HepG2 (cell line): ENCODE measurements at regions not wholly inside any gene's neighbourhood (a gene's known extent, or its start where the extent isn't known, plus 50 kb on each side); places are given as distances from the start of the nearest gene placed in this dataset.

ENCODE experiments used
- ATAC-seq: fragments of 200-7000 bp; cut with Tn5 transposase; 3 replicates; pipeline ENCODE4 v1.9.1; 2020; ENCODE audit warnings: mild to moderate bottlenecking, moderate library complexity
- BruUV-seq: library from RNA; stranded (reverse); fragments of 400-500 nt; replicated peaks from 2 replicates; lab custom pipeline; 2021; lab: Mats Ljungman, UMichigan
- CTCF ChIA-PET: fragments of 300-600 bp; formaldehyde crosslinking; extraction: SDS; loops from one replicate; lab custom pipeline; 2021; ENCODE audit warnings: low total read pairs, inconsistent platforms, low intra/inter-chr PET ratio; lab: Yijun Ruan, JAX
- POLR2A ChIA-PET: fragments of 350-600 bp; sonication (Branson Sonifier 250); formaldehyde crosslinking; loops from one replicate; lab custom pipeline; 2020; ENCODE audit warnings: antibody characterized with exemption, inconsistent platforms; lab: Yijun Ruan, JAX
- DNase-seq: peaks from one replicate; pipeline ENCODE4 v3.0.0-alpha.2; 2015; ENCODE audit warnings: low spot score
- FAIRE-seq: peaks from 3 replicates; lab custom pipeline; 2011; peaks lifted over from hg19 to GRCh38; lab: Jason Lieb, UNC
- H2AFZ ChIP-seq: one replicate; pipeline ENCODE4 v1.6.1; 2011; ENCODE audit warnings: low read length, inconsistent platforms
- H3K27ac ChIP-seq: fragments of 300-600 bp; 3 replicates; pipeline ENCODE4 v1.8.0; 2011; ENCODE audit warnings: mixed run types, mild to moderate bottlenecking, mixed read lengths, low read length, inconsistent platforms; ENCODE audit not compliant: insufficient read depth; ENCODE audit errors: extremely low read length
- H3K27me3 ChIP-seq, 2 experiments: fragments of 200-600 bp in 1 of 2; 2 replicates in 1 of 2; 3 replicates in 1 of 2; pipeline versions ENCODE4 v1.6.0 to v1.8.0; 2011; ENCODE audit warnings: low read length in 2 of 2, mild to moderate bottlenecking in 2 of 2, moderate library complexity in 2 of 2, inconsistent platforms in 1 of 2; ENCODE audit not compliant: insufficient read depth in 2 of 2, control insufficient read depth in 1 of 2
- H3K36me3 ChIP-seq, 2 experiments: fragments of 200-600 bp in 1 of 2; replicated peaks in 1 of 2; 2 replicates in 1 of 2; 3 replicates in 1 of 2; pipeline versions ENCODE4 v1.5.1 to v1.8.0; 2011; ENCODE audit warnings: low read length in 2 of 2, inconsistent platforms in 1 of 2; ENCODE audit not compliant: insufficient read depth in 2 of 2, control insufficient read depth in 1 of 2
- H3K4me1 ChIP-seq: 2 replicates; pipeline ENCODE4 v1.5.1; 2012; ENCODE audit warnings: low read length, inconsistent platforms; ENCODE audit not compliant: insufficient read depth
- H3K4me2 ChIP-seq: 2 replicates; pipeline ENCODE4 v1.6.0; 2011; ENCODE audit warnings: low read depth, low read length, inconsistent platforms
- H3K4me3 ChIP-seq, 3 experiments: fragments of 200-600 bp in 1 of 3; sonication (generic), shearing (Covaris generic) in 1 of 3; replicated peaks in 1 of 3; 2 replicates each; pipeline ENCODE4 v1.5.1; 2011 to 2016; ENCODE audit warnings: low read length in 3 of 3, inconsistent platforms in 2 of 3, low read depth in 2 of 3, mild to moderate bottlenecking in 2 of 3, control low read depth in 1 of 3, mixed read lengths in 1 of 3; ENCODE audit not compliant: insufficient read depth in 1 of 3
- H3K79me2 ChIP-seq: one replicate; pipeline ENCODE4 v1.6.1; 2011; ENCODE audit warnings: low read length, inconsistent platforms; ENCODE audit not compliant: insufficient read depth
- H3K9ac ChIP-seq: 2 replicates; pipeline ENCODE4 v1.6.0; 2011; ENCODE audit warnings: mild to moderate bottlenecking, low read depth, low read length, inconsistent platforms; ENCODE audit not compliant: insufficient read depth
- H3K9me3 ChIP-seq: 2 replicates; pipeline ENCODE4 v1.5.1; 2012; ENCODE audit warnings: mild to moderate bottlenecking, low read length
- H4K20me1 ChIP-seq: 2 replicates; pipeline ENCODE4 v1.6.0; 2011; ENCODE audit warnings: inconsistent platforms, mild to moderate bottlenecking, low read length, moderate library complexity; ENCODE audit not compliant: insufficient read depth
- ARID3A ChIP-seq: IDR thresholded peaks from 2 replicates; pipeline ENCODE4 v1.6.1; 2012; ENCODE audit warnings: low read depth, low read length, improper control_type of control experiment
- ATF7 ChIP-seq, 2 experiments: fragments of 450-650 bp in 1 of 2; sonication (generic) in 1 of 2; formaldehyde crosslinking in 1 of 2; IDR thresholded peaks; 2 replicates each; pipeline versions ENCODE4 v1.4.0 to v1.6.1; 2016 to 2020; ENCODE audit warnings: antibody characterized with exemption in 1 of 2, mild to moderate bottlenecking in 1 of 2, missing genetic modification reagents in 1 of 2
- HDAC6 ChIP-seq: fragments of 200-600 bp; sonication (generic); IDR thresholded peaks from 2 replicates; pipeline ENCODE4 v1.7.0; 2017; ENCODE audit warnings: mild to moderate bottlenecking, antibody characterized with exemption, low read length, low read depth
- HOMEZ ChIP-seq: IDR thresholded peaks from 2 replicates; pipeline ENCODE4 v1.6.1; 2016; ENCODE audit warnings: low read depth
- MED13 ChIP-seq: sonication (generic); formaldehyde crosslinking; IDR thresholded peaks from 2 replicates; pipeline ENCODE4 v1.5.0; 2020; ENCODE audit warnings: missing genetic modification reagents
- MEIS1 ChIP-seq: sonication (generic); formaldehyde crosslinking; IDR thresholded peaks from 2 replicates; pipeline ENCODE4 v1.9.0; 2021; ENCODE audit warnings: mild to moderate bottlenecking, missing genetic modification reagents, moderate library complexity, borderline replicate concordance
- TFDP1 ChIP-seq: IDR thresholded peaks from 2 replicates; pipeline ENCODE4 v1.6.1; 2016; ENCODE audit warnings: missing compliant biosample characterization, missing genetic modification reagents, borderline replicate concordance
- ZFY ChIP-seq: sonication (generic); formaldehyde crosslinking; IDR thresholded peaks from 2 replicates; pipeline ENCODE4 v1.4.0; 2020; ENCODE audit warnings: missing genetic modification reagents
- ZNF205 ChIP-seq: IDR thresholded peaks from 2 replicates; pipeline ENCODE4 v1.6.1; 2018; ENCODE audit warnings: missing biosample characterization, missing genetic modification reagents
- WGBS: methylation state at CpG from one replicate; pipeline ENCODE4 v1.1.6; 2017; ENCODE audit warnings: low lambda C conversion rate; 5-methylcytosine and 5-hydroxymethylcytosine counted together
- in situ Hi-C: cut with HindIII; loops from 2 replicates; pipeline ENCODE4 v1.10.0; 2017; ENCODE audit warnings: low pct_unique_long_range_greater_than_20kb; ENCODE audit not compliant: extremely low pct_ligation_motif_present
- intact Hi-C: fragments of 100-400 bp; cut with micrococcal nuclease; formaldehyde crosslinking; loops from one replicate; pipeline ENCODE4 v1.10.0; 2022; ENCODE audit not compliant: unreplicated experiment
- TF ChIP-seq, protein P1 (sequence below): sonication (generic); formaldehyde crosslinking; IDR thresholded peaks from one replicate; pipeline ENCODE4 v1.5.1; 2020; ENCODE audit warnings: mild to moderate bottlenecking, missing genetic modification reagents; ENCODE audit errors: not compliant biosample characterization
- TF ChIP-seq, protein P2 (sequence below): sonication (generic); formaldehyde crosslinking; IDR thresholded peaks from 2 replicates; pipeline ENCODE4 v1.4.0; 2020; ENCODE audit warnings: missing genetic modification reagents; ENCODE audit errors: not compliant biosample characterization

DNA sequence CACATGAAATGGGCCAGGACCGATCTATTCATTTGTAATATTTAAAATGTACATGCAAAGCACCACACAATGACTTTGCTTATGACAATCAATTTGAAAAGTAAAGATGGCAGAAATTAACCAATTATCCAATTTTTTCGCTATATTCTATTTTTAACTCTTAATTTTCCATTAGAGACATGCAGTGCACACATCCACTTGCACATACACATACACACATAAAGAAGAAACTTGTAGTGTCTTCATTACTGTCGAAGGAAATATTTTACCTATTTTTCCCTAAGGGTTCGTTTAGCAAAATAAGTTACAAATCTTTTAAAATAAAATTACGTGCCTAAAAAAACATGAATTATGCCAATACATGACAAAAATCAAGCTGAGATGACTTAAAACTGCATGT, 194.3 kb upstream of the MDFIC2 start:
- WGBS, result 10% methylated on average over 5 of the region's 5 CpGs
- BruUV-seq, result no TSS peak
- Histone ChIP-seq H3K4me1 (no peaks in the 10 kb centered on the region), H3K9me3 (no peaks in the 10 kb centered on the region), H3K4me3 (no peak overlapping the region), H3K36me3 (no peaks in the 10 kb centered on the region), H3K9ac (no peak overlapping the region), H2AFZ (no peak overlapping the region), H3K79me2 (no peaks in the 10 kb centered on the region), H4K20me1 (no peaks in the 10 kb centered on the region), H3K27ac (no peak overlapping the region), H3K27me3 (no peaks in the 10 kb centered on the region), H3K4me2 (no peak overlapping the region)
- FAIRE-seq, result no peak
- intact Hi-C loops, result no loop called here
- ChIA-PET CTCF (no interaction called here), POLR2A (no interaction called here)
- no peak for ATAC-seq
- DNase-seq, result no peak
- in situ Hi-C loops, result no loop called here
- no peak for TF ChIP-seq HDAC6
- TF ChIP-seq MEIS1 (CRISPR knock-in tag), result no peak
- TF ChIP-seq ZNF205 (CRISPR knock-in tag), result no peak
- TF ChIP-seq MED13, result no peak
- no peak for TF ChIP-seq TFDP1 (CRISPR knock-in tag)
- TF ChIP-seq, protein P1, sequence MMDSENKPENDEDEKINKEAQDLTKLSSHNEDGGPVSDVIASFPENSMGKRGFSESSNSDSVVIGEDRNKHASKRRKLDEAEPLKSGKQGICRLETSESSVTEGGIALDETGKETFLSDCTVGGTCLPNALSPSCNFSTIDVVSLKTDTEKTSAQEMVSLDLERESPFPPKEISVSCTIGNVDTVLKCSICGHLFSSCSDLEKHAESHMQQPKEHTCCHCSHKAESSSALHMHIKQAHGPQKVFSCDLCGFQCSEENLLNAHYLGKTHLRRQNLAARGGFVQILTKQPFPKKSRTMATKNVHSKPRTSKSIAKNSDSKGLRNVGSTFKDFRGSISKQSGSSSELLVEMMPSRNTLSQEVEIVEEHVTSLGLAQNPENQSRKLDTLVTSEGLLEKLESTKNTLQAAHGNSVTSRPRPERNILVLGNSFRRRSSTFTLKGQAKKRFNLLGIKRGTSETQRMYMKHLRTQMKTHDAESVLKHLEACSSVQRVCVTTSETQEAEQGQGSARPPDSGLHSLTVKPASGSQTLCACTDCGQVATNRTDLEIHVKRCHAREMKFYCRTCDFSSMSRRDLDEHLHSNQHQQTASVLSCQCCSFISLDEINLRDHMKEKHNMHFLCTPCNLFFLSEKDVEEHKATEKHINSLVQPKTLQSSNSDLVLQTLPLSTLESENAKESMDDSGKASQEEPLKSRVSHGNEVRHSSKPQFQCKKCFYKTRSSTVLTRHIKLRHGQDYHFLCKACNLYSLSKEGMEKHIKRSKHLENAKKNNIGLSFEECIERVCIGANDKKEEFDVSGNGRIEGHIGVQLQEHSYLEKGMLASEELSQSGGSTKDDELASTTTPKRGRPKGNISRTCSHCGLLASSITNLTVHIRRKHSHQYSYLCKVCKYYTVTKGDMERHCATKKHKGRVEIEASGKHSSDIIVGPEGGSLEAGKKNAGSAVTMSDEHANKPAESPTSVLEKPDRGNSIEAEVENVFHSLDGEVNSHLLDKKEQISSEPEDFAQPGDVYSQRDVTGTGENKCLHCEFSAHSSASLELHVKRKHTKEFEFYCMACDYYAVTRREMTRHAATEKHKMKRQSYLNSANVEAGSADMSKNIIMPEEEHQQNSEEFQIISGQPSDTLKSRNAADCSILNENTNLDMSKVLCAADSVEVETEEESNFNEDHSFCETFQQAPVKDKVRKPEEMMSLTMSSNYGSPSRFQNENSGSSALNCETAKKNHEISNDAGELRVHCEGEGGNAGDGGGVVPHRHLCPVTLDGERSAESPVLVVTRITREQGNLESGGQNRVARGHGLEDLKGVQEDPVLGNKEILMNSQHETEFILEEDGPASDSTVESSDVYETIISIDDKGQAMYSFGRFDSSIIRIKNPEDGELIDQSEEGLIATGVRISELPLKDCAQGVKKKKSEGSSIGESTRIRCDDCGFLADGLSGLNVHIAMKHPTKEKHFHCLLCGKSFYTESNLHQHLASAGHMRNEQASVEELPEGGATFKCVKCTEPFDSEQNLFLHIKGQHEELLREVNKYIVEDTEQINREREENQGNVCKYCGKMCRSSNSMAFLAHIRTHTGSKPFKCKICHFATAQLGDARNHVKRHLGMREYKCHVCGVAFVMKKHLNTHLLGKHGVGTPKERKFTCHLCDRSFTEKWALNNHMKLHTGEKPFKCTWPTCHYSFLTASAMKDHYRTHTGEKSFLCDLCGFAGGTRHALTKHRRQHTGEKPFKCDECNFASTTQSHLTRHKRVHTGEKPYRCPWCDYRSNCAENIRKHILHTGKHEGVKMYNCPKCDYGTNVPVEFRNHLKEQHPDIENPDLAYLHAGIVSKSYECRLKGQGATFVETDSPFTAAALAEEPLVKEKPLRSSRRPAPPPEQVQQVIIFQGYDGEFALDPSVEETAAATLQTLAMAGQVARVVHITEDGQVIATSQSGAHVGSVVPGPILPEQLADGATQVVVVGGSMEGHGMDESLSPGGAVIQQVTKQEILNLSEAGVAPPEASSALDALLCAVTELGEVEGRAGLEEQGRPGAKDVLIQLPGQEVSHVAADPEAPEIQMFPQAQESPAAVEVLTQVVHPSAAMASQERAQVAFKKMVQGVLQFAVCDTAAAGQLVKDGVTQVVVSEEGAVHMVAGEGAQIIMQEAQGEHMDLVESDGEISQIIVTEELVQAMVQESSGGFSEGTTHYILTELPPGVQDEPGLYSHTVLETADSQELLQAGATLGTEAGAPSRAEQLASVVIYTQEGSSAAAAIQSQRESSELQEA (CRISPR knock-in tag), result no peak
- TF ChIP-seq ARID3A, result no peak
- TF ChIP-seq, protein P2, sequence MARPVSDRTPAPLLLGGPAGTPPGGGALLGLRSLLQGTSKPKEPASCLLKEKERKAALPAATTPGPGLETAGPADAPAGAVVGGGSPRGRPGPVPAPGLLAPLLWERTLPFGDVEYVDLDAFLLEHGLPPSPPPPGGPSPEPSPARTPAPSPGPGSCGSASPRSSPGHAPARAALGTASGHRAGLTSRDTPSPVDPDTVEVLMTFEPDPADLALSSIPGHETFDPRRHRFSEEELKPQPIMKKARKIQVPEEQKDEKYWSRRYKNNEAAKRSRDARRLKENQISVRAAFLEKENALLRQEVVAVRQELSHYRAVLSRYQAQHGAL (CRISPR knock-in tag), result no peak
- TF ChIP-seq ATF7 (IDR thresholded peaks at IDR 0.05), result no peak
- no peak for TF ChIP-seq ATF7 (CRISPR knock-in tag; IDR thresholded peaks at IDR 0.05)
- no peak for TF ChIP-seq ZFY (CRISPR knock-in tag)
- TF ChIP-seq HOMEZ (CRISPR knock-in tag), result no peak
